Activated CD4-positive, alpha-beta T cell treated with anti-CD3 and anti-CD28 coated beads, Interleukin-2, amount 10 ng/mL, durations not matched to agents 24 days and 14 days (primary cell): ENCODE measurements at regions not wholly inside any gene's neighbourhood (a gene's known extent, or its start where the extent isn't known, plus 50 kb on each side); places are given as distances from the start of the nearest gene placed in this dataset.
"Not testable (repeated sequence)": the region's sequence is repeated elsewhere in the genome, so short reads cannot be mapped to it uniquely, and the experiment has no call there.

Source experiments
- DNase-seq: peaks from one replicate; pipeline ENCODE4 v3.0.0; 2022
- H3K27ac Mint-ChIP-seq: one replicate; pipeline ENCODE4 v1.8.0; 2022; ENCODE audit warnings: mild to moderate bottlenecking, mixed read lengths
- H3K27me3 Mint-ChIP-seq: one replicate; pipeline ENCODE4 v1.8.0; 2022; ENCODE audit warnings: mixed read lengths
- H3K36me3 Mint-ChIP-seq: one replicate; pipeline ENCODE4 v1.8.0; 2022; ENCODE audit warnings: low read depth, mild to moderate bottlenecking, mixed read lengths
- H3K4me1 Mint-ChIP-seq: one replicate; pipeline ENCODE4 v1.8.0; 2021; ENCODE audit warnings: mixed read lengths
- H3K4me3 Mint-ChIP-seq: one replicate; pipeline ENCODE4 v1.8.0; 2022; ENCODE audit warnings: mild to moderate bottlenecking, moderate library complexity, mixed read lengths
- H3K9me3 Mint-ChIP-seq: one replicate; pipeline ENCODE4 v1.8.0; 2021; ENCODE audit warnings: mixed read lengths
- intact Hi-C: fragments of 100-400 bp; cut with micrococcal nuclease; formaldehyde crosslinking; loops from one replicate; pipeline ENCODE4 v1.15.1; 2023

DNA sequence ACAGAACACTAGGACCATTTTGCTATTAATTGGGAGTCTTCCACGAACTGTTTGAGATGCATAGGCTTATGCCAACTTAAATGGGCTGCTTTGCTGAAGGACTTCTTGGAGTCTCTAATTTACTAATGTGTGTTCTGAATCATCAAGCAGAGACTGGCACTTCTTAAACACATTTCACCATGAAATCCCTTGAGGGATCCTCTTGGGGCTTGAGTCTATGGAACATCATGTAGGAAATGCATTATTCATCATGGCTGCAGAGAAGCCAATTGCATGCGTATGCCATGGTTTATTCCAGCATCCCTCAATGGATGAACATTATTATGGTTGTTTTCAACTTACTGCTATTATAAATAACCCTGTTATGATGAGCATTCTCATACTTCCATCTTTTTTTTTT lies 73.4 kb downstream of the FGD2 start:
- intact Hi-C loops, result no loop called here
- Mint-ChIP-seq H3K4me3 (no peak overlapping the region), H3K27me3 (no peaks in the 10 kb centered on the region), H3K4me1 (peaks cover 2% of the 10 kb centered on the region), H3K27ac (no peak overlapping the region), H3K9me3 (no peaks in the 10 kb centered on the region), H3K36me3 (no peaks in the 10 kb centered on the region)
- no peak for DNase-seq

- intact Hi-C loops, result no loop called here
- H3K4me3 Mint-ChIP-seq, result no peak overlapping the region
- no peaks in the 10 kb centered on the region for H3K9me3 Mint-ChIP-seq
- no peak overlapping the region for H3K27ac Mint-ChIP-seq
- H3K27me3 Mint-ChIP-seq, result peaks cover 2% of the 10 kb centered on the region
- DNase-seq, result no peak
- no peaks in the 10 kb centered on the region for H3K36me3 Mint-ChIP-seq
- peaks cover 4% of the 10 kb centered on the region for H3K4me1 Mint-ChIP-seq
These were observed 75.7 kb downstream of the FGD2 start for GRCh38 chr6:37081042-37081607.

DNA sequence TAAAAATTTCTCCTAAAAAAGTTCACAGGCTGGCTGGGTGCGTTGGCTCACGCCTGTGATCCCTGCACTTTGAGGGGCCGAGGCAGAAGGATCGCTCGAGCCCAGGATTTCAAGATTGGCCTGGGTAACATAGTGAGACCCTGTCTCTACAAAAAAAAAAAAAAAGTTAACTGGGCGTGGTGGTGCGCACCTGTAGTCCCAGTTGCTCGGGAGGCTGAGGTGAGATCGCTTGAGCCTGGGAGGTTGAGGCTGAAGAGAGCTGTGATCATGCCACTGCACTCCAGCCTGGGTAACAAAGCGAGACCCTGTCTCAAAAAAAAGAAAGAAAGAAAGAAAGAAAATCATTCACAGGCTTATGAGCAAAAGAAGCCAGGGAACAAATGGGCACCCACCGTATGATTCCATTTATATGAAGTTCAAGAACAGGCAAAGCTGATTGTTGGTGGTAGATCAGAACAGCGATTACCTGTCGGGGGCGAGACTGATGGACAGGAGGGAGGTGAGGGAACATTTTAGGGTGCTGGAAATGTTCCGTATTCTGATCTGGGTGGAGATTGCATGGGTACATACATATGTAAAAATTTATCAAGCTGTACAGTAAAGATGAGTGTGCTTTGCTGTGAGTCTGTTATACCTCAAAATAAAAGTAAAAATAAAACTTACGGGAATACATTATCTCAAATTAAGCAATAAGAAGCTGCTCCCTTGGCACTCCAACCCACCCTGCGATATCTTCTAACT lies 77.1 kb downstream of the FGD2 start:
- no peak for DNase-seq
- intact Hi-C loops, result no loop called here
- Mint-ChIP-seq H3K9me3 (no peaks in the 10 kb centered on the region), H3K27ac (no peak overlapping the region), H3K36me3 (no peaks in the 10 kb centered on the region), H3K27me3 (peaks cover 2% of the 10 kb centered on the region), H3K4me1 (peaks cover 5% of the 10 kb centered on the region), H3K4me3 (no peak overlapping the region)

DNA sequence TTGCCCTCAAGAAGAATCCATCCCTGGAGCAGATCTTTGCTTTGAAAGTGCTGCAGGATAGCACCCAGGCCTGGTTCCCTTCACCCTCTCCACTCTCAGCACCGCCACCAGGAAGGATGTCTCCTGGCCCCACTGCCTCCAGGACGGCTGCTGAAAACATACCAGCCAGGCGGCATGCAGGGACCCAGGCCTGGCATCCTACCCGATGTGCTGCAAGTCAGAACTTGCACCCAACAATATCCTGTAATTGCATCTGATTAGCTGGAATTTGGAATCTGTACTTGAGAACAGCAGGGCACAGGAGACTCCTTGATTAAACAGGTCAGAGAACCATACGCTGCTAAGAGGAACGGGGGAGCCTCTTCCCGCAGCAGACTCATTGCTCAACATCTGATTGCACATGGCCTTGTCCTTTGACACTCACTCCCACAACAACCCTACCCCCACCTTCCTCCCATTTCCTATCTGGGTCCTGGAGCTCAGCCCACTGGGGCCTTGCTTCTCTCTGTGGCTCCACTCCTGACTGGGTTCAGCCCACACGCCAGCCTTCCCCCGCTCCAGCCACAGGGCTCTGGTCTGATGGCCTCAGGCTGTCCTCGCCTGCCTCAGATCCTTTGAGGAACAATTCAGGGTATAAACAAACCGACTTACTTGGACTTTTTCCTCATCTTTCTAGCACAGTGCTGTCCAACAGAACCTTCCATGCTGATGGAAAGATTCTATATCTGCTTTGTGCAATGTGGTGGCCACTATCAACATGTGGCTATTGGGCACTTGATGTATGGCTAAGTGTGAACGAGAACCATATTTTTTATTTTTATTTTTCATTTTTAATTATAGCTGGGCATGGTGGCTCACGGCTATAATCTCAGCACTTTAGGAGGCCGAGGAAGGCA lies 78.0 kb downstream of the FGD2 start:
- peaks cover 5% of the 10 kb centered on the region for H3K4me1 Mint-ChIP-seq
- no peak overlapping the region for H3K4me3 Mint-ChIP-seq
- intact Hi-C loops, result no loop called here
- DNase-seq, result no peak
- peak overlapping the region; percentile 48 for H3K27ac Mint-ChIP-seq
- H3K36me3 Mint-ChIP-seq, result no peaks in the 10 kb centered on the region
- no peaks in the 10 kb centered on the region for H3K9me3 Mint-ChIP-seq
- H3K27me3 Mint-ChIP-seq, result peaks cover 2% of the 10 kb centered on the region

DNA sequence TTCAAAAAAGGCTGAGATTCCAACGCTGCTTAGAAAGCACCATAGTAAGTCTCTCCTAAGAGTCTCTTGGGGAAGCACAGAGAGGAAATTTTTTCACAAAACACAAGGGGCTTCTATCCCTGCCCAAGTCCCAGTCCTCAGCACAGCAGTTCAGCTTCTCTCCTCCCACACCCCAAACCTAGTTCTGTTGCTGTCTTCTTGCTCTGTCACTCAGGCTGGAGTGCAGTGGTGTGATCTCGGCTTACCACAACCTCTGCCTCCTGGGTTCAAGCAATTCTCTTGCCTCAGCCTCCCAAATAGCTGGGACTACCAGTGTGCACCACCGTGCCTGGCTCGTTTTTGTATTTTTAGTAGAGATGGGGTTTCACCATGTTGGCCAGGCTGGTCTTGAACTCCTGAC lies 79.2 kb downstream of the FGD2 start:
- DNase-seq, H3K9me3 Mint-ChIP-seq, H3K4me3 Mint-ChIP-seq, H3K27me3 Mint-ChIP-seq, H3K4me1 Mint-ChIP-seq, intact Hi-C loops, H3K27ac Mint-ChIP-seq, H3K36me3 Mint-ChIP-seq: not testable (repeated sequence)

DNA sequence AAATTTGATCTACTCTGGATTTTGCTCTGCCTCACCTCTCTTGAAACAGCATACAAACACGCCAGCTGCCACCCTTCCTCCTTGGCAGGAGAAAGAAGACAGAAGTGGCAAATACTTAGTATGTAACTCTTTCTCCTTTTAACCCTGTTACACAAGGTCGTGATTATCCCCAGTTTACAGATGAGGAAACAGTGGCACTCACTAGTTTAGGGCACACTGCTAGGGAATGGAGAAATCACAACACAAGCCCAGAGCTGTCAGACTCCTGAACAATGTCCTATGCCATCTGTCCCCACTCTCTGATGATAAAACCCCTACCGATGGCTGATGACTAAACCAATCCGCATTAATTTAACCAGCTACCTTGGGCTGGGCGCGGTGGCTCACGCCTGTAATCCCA lies 79.7 kb downstream of the FGD2 start:
- no peak overlapping the region for H3K4me3 Mint-ChIP-seq
- peaks cover 5% of the 10 kb centered on the region for H3K4me1 Mint-ChIP-seq
- H3K27ac Mint-ChIP-seq, result no peak overlapping the region
- intact Hi-C loops, result no loop called here
- no peaks in the 10 kb centered on the region for H3K36me3 Mint-ChIP-seq
- no peak for DNase-seq
- H3K27me3 Mint-ChIP-seq, result peaks cover 2% of the 10 kb centered on the region
- H3K9me3 Mint-ChIP-seq, result no peaks in the 10 kb centered on the region

DNA sequence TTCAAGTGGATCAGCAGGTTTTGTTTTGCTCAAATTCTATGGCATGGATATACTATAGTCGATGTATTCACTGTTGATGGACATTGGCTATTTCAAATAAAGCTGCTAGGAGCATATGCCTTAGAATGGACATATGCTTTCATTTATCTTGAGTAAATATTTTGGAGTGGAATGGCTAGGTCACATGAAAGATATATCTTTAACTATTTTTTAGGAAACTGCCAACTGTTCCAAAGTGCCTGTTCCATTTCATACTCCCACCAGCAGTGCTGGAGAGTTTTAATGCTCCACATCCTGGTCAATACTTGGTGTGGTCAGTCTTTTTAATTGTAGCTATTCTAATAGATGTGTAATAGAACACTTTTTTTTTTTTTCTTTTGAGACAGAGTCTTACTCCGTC lies 81.1 kb upstream of the PIM1 start:
- Mint-ChIP-seq H3K36me3 (no peaks in the 10 kb centered on the region), H3K4me1 (peaks cover 11% of the 10 kb centered on the region), H3K4me3 (no peak overlapping the region), H3K27me3 (peaks cover 2% of the 10 kb centered on the region), H3K9me3 (no peaks in the 10 kb centered on the region), H3K27ac (no peak overlapping the region)
- DNase-seq, result no peak
- intact Hi-C loops, result no loop called here

DNA sequence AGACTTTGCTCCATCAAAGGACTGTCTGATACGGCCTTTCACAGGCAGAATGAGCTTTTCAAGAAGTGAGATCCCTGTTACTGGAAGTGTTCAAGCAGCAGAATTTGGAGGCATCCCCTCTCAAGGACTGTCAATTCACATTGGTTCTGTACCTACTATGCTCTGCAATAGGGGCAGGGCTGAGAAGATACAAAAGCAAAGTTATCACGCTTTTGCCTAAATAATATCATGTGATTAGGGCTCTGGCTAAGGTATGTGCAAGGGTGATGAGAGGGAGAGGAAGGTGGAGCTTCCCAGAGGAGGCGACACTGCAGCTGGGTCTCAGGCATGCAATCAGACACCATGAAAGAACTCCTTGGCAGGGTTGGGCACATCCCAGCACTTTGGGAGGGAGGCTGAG lies 80.2 kb upstream of the PIM1 start:
- no peak overlapping the region for H3K4me3 Mint-ChIP-seq
- H3K27ac Mint-ChIP-seq, result no peak overlapping the region
- intact Hi-C loops, result no loop called here
- peaks cover 11% of the 10 kb centered on the region for H3K4me1 Mint-ChIP-seq
- H3K36me3 Mint-ChIP-seq, result no peaks in the 10 kb centered on the region
- H3K9me3 Mint-ChIP-seq, result no peaks in the 10 kb centered on the region
- DNase-seq, result no peak
- H3K27me3 Mint-ChIP-seq, result peaks cover 2% of the 10 kb centered on the region

DNA sequence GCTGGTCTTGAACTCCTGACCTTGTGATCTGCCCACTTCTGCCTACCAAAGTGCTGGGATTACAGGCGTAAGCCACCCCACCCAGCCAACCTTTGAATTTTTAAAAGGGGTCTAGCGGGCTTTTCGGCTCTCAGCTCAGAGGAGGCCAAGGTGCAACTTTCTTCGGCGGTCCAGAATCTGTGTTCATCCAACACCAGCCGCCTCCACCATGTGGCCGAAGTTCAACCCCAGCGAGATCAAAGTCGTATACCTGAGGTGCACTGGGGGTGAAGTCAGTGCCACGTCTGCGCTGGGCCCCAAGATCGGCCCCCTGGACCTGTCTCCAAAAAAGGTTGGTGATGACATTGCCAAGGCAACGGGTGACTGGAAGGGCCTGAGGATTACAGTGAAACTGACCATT lies 78.8 kb upstream of the PIM1 start:
- DNase-seq, H3K9me3 Mint-ChIP-seq, H3K4me1 Mint-ChIP-seq, H3K4me3 Mint-ChIP-seq, H3K27ac Mint-ChIP-seq, intact Hi-C loops, H3K36me3 Mint-ChIP-seq, H3K27me3 Mint-ChIP-seq: not testable (repeated sequence)

DNA sequence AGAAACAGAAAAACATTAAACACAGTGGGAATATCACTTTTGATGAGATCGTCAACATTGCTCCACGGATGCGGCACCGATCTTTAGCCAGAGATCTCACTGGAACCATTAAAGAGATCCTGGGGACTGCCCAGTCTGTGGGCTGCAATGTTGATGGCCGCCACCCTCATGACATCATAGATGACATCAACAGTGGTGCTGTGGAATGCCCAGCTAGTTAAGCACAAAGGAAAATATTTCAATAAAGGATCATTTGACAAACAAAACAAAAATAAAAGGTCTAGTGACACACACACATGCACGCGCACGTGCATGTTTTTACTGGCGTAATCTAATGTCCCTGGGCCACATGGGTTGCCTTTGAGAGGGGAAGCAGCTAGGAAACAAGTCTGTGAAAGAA lies 78.4 kb upstream of the PIM1 start:
- H3K9me3 Mint-ChIP-seq, H3K27ac Mint-ChIP-seq, DNase-seq, H3K4me1 Mint-ChIP-seq, H3K36me3 Mint-ChIP-seq, H3K4me3 Mint-ChIP-seq, intact Hi-C loops, H3K27me3 Mint-ChIP-seq: not testable (repeated sequence)

DNA sequence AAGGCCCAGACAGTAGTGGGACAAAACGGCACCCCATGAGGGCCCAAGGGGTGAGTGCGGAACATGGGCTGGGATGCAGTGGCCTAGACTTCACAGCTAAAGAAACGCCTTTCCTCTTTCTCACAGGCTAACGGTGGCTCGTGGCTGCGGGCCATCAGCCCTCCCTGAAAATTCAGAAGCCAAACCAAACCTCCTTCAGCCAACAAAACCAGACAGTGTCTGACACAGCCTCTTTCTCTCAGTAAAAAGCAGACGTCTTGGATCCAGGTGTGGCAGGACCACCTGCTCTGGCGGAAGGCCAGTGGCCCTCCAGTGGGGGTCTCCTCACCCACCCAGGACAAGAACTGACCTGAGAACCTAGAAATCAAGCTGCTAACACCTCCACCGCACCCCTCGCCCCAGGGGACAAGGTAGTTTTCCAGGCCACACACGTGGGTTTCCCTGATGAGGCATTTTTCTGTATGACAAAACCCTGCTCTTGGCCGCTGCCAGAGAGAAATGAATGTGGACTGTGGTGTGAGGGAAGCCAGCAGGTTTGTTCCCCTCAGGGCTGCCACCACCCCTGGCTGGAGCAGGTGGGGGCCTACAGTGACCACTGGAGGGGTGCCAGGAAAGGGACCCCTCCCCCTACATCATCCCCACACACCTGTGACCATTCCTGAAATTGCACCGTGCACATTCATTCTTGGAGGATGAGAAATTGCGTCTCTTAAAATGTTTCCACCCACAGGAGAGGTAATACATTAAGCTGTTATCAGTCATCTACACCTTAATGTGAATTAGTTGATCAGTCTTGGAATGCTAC lies 76.8 kb upstream of the PIM1 start:
- peaks cover 8% of the 10 kb centered on the region for H3K4me1 Mint-ChIP-seq
- no peak overlapping the region for H3K4me3 Mint-ChIP-seq
- no peak for DNase-seq
- H3K36me3 Mint-ChIP-seq, result no peaks in the 10 kb centered on the region
- intact Hi-C loops, result no loop called here
- H3K27ac Mint-ChIP-seq, result peak overlapping the region; percentile 17
- no peaks in the 10 kb centered on the region for H3K9me3 Mint-ChIP-seq
- no peaks in the 10 kb centered on the region for H3K27me3 Mint-ChIP-seq

DNA sequence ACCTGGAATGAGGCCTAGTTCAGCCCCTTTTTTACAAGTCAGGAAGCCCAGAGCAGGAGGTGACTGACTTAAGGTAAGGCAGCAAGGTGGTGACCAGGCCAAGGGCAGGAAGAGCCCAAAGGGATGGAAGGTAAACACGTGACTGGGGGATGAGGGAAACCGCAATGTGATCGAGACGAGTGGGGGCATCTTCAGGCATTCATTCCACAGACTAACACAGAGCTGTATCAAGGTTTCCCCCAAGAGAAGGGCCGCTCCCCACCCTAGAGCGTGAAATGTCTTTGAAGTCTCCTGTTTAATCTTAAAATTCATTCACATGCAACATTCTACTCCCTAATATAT lies 76.3 kb upstream of the PIM1 start:
- Mint-ChIP-seq H3K4me1 (peaks cover 8% of the 10 kb centered on the region), H3K36me3 (no peaks in the 10 kb centered on the region), H3K27ac (peak overlapping the region; percentile 17), H3K9me3 (no peaks in the 10 kb centered on the region), H3K4me3 (no peak overlapping the region), H3K27me3 (no peaks in the 10 kb centered on the region)
- intact Hi-C loops, result no loop called here
- no peak for DNase-seq

DNA sequence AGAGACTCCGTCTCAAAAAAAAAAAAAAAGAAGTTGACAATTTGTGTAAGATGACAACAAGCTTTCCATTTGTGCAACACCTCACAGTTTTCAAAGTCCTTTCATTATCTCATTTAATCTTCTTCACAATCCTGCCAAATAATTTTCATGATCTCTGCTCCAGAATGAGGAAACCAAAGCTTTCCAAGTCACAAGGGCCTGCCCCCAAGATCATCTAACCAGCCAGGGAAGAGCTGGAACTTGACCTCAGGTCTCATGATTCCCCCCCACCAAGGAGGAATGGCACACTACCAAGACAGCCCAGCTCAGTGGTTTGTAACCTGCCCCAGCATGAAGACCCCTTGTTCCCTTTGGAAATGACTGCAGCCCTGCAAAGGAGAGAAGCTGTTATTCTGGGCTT lies 74.0 kb upstream of the PIM1 start:
- Mint-ChIP-seq H3K4me1 (peaks cover 11% of the 10 kb centered on the region), H3K27ac (no peak overlapping the region), H3K4me3 (no peak overlapping the region), H3K36me3 (no peaks in the 10 kb centered on the region), H3K9me3 (no peaks in the 10 kb centered on the region), H3K27me3 (no peaks in the 10 kb centered on the region)
- intact Hi-C loops, result no loop called here
- DNase-seq, result no peak

DNA sequence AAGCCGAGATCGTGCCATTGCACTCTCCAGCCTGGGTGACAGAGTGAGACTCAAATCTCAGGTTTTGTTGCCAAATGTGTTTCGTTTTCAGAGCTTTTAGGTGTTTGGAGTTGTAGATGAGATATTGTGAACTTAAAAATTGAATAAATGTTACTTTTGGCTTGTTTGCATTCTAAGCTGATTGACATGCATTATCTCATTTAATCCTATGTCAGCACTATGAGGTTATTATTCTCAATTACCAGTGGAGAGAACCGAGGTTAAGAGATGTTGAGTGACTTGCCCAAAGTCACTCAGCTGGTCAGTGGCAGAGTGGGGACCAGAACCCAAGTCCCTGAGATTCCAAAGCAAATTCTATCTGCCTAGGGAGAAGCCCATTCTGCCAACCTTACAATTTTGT lies 72.6 kb upstream of the PIM1 start:
- H3K9me3 Mint-ChIP-seq, result no peaks in the 10 kb centered on the region
- no peak overlapping the region for H3K27ac Mint-ChIP-seq
- no peaks in the 10 kb centered on the region for H3K36me3 Mint-ChIP-seq
- intact Hi-C loops, result no loop called here
- no peak for DNase-seq
- H3K4me1 Mint-ChIP-seq, result peaks cover 17% of the 10 kb centered on the region
- no peak overlapping the region for H3K4me3 Mint-ChIP-seq
- no peaks in the 10 kb centered on the region for H3K27me3 Mint-ChIP-seq
